HEK293 (cell line): ENCODE measurements at regions not wholly inside any gene's neighbourhood (a gene's known extent, or its start where the extent isn't known, plus 50 kb on each side); places are given as distances from the start of the nearest gene placed in this dataset.

Source experiments
- KLF10 ChIP-seq: fragments of 450-650 bp; IDR thresholded peaks from 2 replicates; pipeline ENCODE4 v1.5.1; 2018; ENCODE audit warnings: missing biosample characterization, mild to moderate bottlenecking, missing genetic modification characterization
- OSR2 ChIP-seq: fragments of 450-650 bp; formaldehyde crosslinking; IDR thresholded peaks from 2 replicates; pipeline ENCODE4 v1.5.1; 2016; ENCODE audit warnings: missing biosample characterization, missing genetic modification characterization
- ZBTB26 ChIP-seq: fragments of 450-650 bp; formaldehyde crosslinking; optimal IDR thresholded peaks from 2 replicates; pipeline ENCODE3; 2016; ENCODE audit warnings: missing biosample characterization, mild to moderate bottlenecking, missing genetic modification characterization
- ZBTB48 ChIP-seq: fragments of 450-650 bp; formaldehyde crosslinking; IDR thresholded peaks from 2 replicates; pipeline ENCODE4 v1.5.1; 2016; ENCODE audit warnings: missing biosample characterization, missing genetic modification characterization
- ZNF24 ChIP-seq: fragments of 450-650 bp; formaldehyde crosslinking; IDR thresholded peaks from 2 replicates; pipeline ENCODE4 v1.5.1; 2016; ENCODE audit warnings: missing biosample characterization, missing genetic modification characterization
- ZNF366 ChIP-seq: fragments of 450-650 bp; formaldehyde crosslinking; conservative IDR thresholded peaks from 2 replicates; pipeline ENCODE4 v1.5.1; 2016; ENCODE audit warnings: missing biosample characterization, missing genetic modification characterization
- TF ChIP-seq, protein P1 (sequence below): fragments of 450-650 bp; formaldehyde crosslinking; IDR thresholded peaks from 2 replicates; pipeline ENCODE4 v1.5.1; 2016; ENCODE audit warnings: missing biosample characterization, missing genetic modification characterization
- TF ChIP-seq, protein P2 (sequence below): sonication (generic); formaldehyde crosslinking; IDR thresholded peaks from 2 replicates; pipeline ENCODE4 v1.8.1; 2022; ENCODE audit warnings: mild to moderate bottlenecking, moderate library complexity, missing genetic modification reagents

GRCh38 chr2:43097644-43098408 is 128.6 kb downstream of the ZFP36L2 start:
- TF ChIP-seq, protein P1, sequence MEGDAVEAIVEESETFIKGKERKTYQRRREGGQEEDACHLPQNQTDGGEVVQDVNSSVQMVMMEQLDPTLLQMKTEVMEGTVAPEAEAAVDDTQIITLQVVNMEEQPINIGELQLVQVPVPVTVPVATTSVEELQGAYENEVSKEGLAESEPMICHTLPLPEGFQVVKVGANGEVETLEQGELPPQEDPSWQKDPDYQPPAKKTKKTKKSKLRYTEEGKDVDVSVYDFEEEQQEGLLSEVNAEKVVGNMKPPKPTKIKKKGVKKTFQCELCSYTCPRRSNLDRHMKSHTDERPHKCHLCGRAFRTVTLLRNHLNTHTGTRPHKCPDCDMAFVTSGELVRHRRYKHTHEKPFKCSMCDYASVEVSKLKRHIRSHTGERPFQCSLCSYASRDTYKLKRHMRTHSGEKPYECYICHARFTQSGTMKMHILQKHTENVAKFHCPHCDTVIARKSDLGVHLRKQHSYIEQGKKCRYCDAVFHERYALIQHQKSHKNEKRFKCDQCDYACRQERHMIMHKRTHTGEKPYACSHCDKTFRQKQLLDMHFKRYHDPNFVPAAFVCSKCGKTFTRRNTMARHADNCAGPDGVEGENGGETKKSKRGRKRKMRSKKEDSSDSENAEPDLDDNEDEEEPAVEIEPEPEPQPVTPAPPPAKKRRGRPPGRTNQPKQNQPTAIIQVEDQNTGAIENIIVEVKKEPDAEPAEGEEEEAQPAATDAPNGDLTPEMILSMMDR (tag by site-specific recombination) = no peak
- TF ChIP-seq ZNF24 (tag by site-specific recombination) (no peak), ZBTB48 (no peak), KLF10 (tag by site-specific recombination) (no peak), ZBTB26 (tag by site-specific recombination) (no peak), ZNF366 (tag by site-specific recombination) (no peak), OSR2 (tag by site-specific recombination) (no peak)
- TF ChIP-seq, protein P2, sequence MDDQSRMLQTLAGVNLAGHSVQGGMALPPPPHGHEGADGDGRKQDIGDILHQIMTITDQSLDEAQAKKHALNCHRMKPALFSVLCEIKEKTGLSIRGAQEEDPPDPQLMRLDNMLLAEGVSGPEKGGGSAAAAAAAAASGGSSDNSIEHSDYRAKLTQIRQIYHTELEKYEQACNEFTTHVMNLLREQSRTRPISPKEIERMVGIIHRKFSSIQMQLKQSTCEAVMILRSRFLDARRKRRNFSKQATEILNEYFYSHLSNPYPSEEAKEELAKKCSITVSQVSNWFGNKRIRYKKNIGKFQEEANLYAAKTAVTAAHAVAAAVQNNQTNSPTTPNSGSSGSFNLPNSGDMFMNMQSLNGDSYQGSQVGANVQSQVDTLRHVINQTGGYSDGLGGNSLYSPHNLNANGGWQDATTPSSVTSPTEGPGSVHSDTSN = no peak
